SK-N-SH treated with all-trans-retinoic acid at 6 μM for 48 hours (cell line): ENCODE measurements at regions not wholly inside any gene's neighbourhood (a gene's known extent, or its start where the extent isn't known, plus 50 kb on each side); places are given as distances from the start of the nearest gene placed in this dataset.

ENCODE experiments used
- ATAC-seq: fragments of 200-7000 bp; cut with Tn5 transposase; 3 replicates; pipeline ENCODE4 v1.9.1; 2020; ENCODE audit warnings: mild to moderate bottlenecking, moderate library complexity
- ARNTL ChIP-seq: fragments of 450-650 bp; formaldehyde crosslinking; IDR thresholded peaks from 2 replicates; pipeline ENCODE4 v1.5.0; 2020; ENCODE audit warnings: low read depth, mild to moderate bottlenecking, moderate library complexity, borderline replicate concordance
- BACH2 ChIP-seq: fragments of 250-450 bp; sonication (Bioruptor Pico); IDR thresholded peaks from 2 replicates; pipeline ENCODE4 v1.9.0; 2021; ENCODE audit warnings: mild to moderate bottlenecking, borderline replicate concordance
- CSDC2 ChIP-seq: fragments of 250-450 bp; sonication (Bioruptor Pico); IDR thresholded peaks from 2 replicates; pipeline ENCODE4 v1.5.0; 2020; ENCODE audit warnings: mild to moderate bottlenecking, moderate library complexity
- GLIS3 ChIP-seq: fragments of 250-450 bp; sonication (Bioruptor Pico); IDR thresholded peaks from 2 replicates; pipeline ENCODE4 v1.5.0; 2020; ENCODE audit warnings: mild to moderate bottlenecking, moderate library complexity
- PPARA ChIP-seq: fragments of 250-450 bp; sonication (Bioruptor Pico); IDR thresholded peaks from 2 replicates; pipeline ENCODE4 v1.5.0; 2020; ENCODE audit warnings: mild to moderate bottlenecking, borderline replicate concordance
- RARB ChIP-seq: fragments of 250-450 bp; sonication (Bioruptor Pico); IDR thresholded peaks from 2 replicates; pipeline ENCODE4 v1.8.0; 2021; ENCODE audit warnings: mild to moderate bottlenecking, moderate library complexity
- SNAI2 ChIP-seq: fragments of 250-450 bp; sonication (Bioruptor Pico); IDR thresholded peaks from 2 replicates; pipeline ENCODE4 v1.5.0; 2020; ENCODE audit warnings: mild to moderate bottlenecking, moderate library complexity
- TCF4 ChIP-seq: fragments of 250-450 bp; sonication (Bioruptor Pico); IDR thresholded peaks from 2 replicates; pipeline ENCODE4 v1.8.0; 2021; ENCODE audit warnings: mild to moderate bottlenecking, moderate library complexity, borderline replicate concordance
- TOX ChIP-seq: fragments of 250-450 bp; sonication (Bioruptor Pico); IDR thresholded peaks from 2 replicates; pipeline ENCODE4 v1.8.0; 2021; ENCODE audit warnings: mild to moderate bottlenecking, moderate library complexity, borderline replicate concordance
- ZC3H10 ChIP-seq: fragments of 250-450 bp; sonication (Bioruptor Pico); IDR thresholded peaks from 2 replicates; pipeline ENCODE4 v1.5.1; 2021; ENCODE audit warnings: mild to moderate bottlenecking, moderate library complexity
- ZFP3 ChIP-seq: fragments of 250-450 bp; sonication (Bioruptor Pico); IDR thresholded peaks from 2 replicates; pipeline ENCODE4 v1.5.0; 2020; ENCODE audit warnings: mild to moderate bottlenecking, moderate library complexity
- ZFP30 ChIP-seq: fragments of 450-650 bp; formaldehyde crosslinking; IDR thresholded peaks from 2 replicates; pipeline ENCODE4 v1.5.0; 2022; ENCODE audit warnings: mild to moderate bottlenecking, moderate library complexity
- ZNF565 ChIP-seq: fragments of 450-650 bp; formaldehyde crosslinking; conservative IDR thresholded peaks from 2 replicates; pipeline ENCODE4 v1.5.0; 2020; ENCODE audit warnings: low read depth, mild to moderate bottlenecking, moderate library complexity
- ZNF8 ChIP-seq: fragments of 450-650 bp; formaldehyde crosslinking; IDR thresholded peaks from 2 replicates; pipeline ENCODE4 v1.5.0; 2020; ENCODE audit warnings: mild to moderate bottlenecking, moderate library complexity
- TF ChIP-seq, protein P1 (sequence below): fragments of 250-450 bp; sonication (Bioruptor Pico); IDR thresholded peaks from 2 replicates; pipeline ENCODE4 v1.5.1; 2020; ENCODE audit warnings: low read depth, mild to moderate bottlenecking, moderate library complexity
- TF ChIP-seq, protein P2 (sequence below): fragments of 250-450 bp; sonication (Bioruptor Pico); IDR thresholded peaks from 2 replicates; pipeline ENCODE4 v1.8.0; 2021; ENCODE audit warnings: low read depth, mild to moderate bottlenecking, moderate library complexity, borderline replicate concordance
- TF ChIP-seq, protein P3 (sequence below): fragments of 250-450 bp; sonication (Bioruptor Pico); IDR thresholded peaks from 2 replicates; pipeline ENCODE4 v1.5.0; 2020; ENCODE audit warnings: mild to moderate bottlenecking, moderate library complexity
- TF ChIP-seq, protein P4 (sequence below): fragments of 250-450 bp; sonication (Bioruptor Pico); IDR thresholded peaks from 2 replicates; pipeline ENCODE4 v1.5.1; 2021; ENCODE audit warnings: mild to moderate bottlenecking, moderate library complexity

DNA sequence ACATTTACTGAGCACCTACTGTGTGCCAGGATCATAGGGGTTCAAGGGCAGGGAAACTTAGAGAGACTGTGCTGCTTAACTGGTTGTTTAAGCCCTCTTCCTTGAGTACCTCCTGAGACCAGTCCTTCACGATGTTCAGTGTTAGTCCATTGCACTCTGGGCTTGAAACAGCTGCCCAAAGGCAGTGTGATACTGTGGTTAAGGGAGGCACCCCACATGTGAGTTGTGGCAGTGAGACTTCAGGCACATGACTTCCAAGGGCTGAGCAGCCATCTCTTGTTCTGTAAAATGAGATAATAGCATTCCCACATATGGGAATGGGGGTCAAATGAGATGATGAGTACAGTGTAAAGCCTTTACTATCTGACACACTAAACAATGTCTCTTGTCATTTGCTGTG is 75.1 kb downstream of the LINGO1 start:
- ATAC-seq, result no peak
- TF ChIP-seq TCF4 (CRISPR knock-in tag), result no peak
- TF ChIP-seq, all 23 proteins: peak for 0

DNA sequence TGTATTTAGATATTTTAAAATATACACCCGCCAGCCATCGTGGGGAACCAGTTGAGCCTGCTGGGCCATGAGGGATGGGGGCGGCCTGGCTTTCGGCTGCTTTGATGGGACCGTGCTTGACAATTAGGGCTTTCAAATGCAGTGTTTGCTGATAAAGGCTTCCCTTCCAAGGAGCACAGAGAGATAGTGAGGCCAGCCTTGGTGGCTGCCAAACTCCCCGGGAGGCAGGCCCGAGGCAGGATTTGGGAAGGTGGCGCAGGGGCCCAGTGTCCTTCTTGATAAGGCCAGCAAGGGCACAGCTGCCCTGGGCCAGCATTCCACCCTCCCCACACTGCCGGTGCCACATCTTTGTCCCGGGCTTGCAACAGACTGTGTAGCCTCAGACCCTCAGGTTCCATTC is 75.6 kb downstream of the LINGO1 start:
- TF ChIP-seq ARNTL (CRISPR knock-in tag) (no peak), PPARA (no peak), GLIS3 (CRISPR knock-in tag) (no peak), ZFP3 (CRISPR knock-in tag) (no peak), RARB (CRISPR knock-in tag) (no peak), ZNF8 (no peak)
- TF ChIP-seq, protein P1, sequence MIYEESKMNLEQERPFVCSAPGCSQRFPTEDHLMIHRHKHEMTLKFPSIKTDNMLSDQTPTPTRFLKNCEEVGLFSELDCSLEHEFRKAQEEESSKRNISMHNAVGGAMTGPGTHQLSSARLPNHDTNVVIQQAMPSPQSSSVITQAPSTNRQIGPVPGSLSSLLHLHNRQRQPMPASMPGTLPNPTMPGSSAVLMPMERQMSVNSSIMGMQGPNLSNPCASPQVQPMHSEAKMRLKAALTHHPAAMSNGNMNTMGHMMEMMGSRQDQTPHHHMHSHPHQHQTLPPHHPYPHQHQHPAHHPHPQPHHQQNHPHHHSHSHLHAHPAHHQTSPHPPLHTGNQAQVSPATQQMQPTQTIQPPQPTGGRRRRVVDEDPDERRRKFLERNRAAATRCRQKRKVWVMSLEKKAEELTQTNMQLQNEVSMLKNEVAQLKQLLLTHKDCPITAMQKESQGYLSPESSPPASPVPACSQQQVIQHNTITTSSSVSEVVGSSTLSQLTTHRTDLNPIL (CRISPR knock-in tag), result no peak
- ATAC-seq, result no peak

DNA sequence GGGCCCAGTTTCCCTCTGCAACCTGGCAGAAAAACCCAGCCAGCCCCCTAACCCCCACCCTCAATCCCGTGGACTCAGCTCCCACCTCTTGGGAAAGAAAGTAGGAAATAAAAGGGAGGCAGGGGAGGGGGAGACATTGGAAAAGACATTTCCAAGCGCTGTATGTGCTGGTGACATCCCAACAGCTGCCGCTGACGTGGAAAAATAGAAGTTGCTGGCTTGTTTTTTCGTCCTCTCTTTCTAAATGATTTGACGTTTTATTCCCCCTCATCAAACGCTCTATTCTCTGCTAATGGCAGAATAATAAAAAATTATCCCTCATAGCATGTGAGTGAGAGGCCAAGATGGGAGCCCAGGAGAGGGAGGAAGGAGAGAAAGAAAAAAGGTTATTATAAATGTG is 76.1 kb downstream of the LINGO1 start:
- ATAC-seq, result no peak
- TF ChIP-seq SNAI2, result no peak
- TF ChIP-seq, protein P2, sequence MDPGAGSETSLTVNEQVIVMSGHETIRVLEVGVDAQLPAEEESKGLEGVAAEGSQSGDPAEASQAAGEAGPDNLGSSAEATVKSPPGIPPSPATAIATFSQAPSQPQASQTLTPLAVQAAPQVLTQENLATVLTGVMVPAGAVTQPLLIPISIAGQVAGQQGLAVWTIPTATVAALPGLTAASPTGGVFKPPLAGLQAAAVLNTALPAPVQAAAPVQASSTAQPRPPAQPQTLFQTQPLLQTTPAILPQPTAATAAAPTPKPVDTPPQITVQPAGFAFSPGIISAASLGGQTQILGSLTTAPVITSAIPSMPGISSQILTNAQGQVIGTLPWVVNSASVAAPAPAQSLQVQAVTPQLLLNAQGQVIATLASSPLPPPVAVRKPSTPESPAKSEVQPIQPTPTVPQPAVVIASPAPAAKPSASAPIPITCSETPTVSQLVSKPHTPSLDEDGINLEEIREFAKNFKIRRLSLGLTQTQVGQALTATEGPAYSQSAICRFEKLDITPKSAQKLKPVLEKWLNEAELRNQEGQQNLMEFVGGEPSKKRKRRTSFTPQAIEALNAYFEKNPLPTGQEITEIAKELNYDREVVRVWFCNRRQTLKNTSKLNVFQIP, result no peak
- TF ChIP-seq, protein P1 (CRISPR knock-in tag), result no peak
- TF ChIP-seq, protein P3, sequence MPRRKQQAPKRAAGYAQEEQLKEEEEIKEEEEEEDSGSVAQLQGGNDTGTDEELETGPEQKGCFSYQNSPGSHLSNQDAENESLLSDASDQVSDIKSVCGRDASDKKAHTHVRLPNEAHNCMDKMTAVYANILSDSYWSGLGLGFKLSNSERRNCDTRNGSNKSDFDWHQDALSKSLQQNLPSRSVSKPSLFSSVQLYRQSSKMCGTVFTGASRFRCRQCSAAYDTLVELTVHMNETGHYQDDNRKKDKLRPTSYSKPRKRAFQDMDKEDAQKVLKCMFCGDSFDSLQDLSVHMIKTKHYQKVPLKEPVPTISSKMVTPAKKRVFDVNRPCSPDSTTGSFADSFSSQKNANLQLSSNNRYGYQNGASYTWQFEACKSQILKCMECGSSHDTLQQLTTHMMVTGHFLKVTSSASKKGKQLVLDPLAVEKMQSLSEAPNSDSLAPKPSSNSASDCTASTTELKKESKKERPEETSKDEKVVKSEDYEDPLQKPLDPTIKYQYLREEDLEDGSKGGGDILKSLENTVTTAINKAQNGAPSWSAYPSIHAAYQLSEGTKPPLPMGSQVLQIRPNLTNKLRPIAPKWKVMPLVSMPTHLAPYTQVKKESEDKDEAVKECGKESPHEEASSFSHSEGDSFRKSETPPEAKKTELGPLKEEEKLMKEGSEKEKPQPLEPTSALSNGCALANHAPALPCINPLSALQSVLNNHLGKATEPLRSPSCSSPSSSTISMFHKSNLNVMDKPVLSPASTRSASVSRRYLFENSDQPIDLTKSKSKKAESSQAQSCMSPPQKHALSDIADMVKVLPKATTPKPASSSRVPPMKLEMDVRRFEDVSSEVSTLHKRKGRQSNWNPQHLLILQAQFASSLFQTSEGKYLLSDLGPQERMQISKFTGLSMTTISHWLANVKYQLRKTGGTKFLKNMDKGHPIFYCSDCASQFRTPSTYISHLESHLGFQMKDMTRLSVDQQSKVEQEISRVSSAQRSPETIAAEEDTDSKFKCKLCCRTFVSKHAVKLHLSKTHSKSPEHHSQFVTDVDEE (CRISPR knock-in tag), result no peak
- TF ChIP-seq, protein P4, sequence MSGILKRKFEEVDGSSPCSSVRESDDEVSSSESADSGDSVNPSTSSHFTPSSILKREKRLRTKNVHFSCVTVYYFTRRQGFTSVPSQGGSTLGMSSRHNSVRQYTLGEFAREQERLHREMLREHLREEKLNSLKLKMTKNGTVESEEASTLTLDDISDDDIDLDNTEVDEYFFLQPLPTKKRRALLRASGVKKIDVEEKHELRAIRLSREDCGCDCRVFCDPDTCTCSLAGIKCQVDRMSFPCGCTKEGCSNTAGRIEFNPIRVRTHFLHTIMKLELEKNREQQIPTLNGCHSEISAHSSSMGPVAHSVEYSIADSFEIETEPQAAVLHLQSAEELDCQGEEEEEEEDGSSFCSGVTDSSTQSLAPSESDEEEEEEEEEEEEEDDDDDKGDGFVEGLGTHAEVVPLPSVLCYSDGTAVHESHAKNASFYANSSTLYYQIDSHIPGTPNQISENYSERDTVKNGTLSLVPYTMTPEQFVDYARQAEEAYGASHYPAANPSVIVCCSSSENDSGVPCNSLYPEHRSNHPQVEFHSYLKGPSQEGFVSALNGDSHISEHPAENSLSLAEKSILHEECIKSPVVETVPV (CRISPR knock-in tag), result no peak
- TF ChIP-seq TOX (CRISPR knock-in tag), result no peak
- no peak for TF ChIP-seq ZFP30
- TF ChIP-seq CSDC2 (CRISPR knock-in tag), result no peak
- no peak for TF ChIP-seq ZNF565 (CRISPR knock-in tag)
- no peak for TF ChIP-seq BACH2 (CRISPR knock-in tag)

DNA sequence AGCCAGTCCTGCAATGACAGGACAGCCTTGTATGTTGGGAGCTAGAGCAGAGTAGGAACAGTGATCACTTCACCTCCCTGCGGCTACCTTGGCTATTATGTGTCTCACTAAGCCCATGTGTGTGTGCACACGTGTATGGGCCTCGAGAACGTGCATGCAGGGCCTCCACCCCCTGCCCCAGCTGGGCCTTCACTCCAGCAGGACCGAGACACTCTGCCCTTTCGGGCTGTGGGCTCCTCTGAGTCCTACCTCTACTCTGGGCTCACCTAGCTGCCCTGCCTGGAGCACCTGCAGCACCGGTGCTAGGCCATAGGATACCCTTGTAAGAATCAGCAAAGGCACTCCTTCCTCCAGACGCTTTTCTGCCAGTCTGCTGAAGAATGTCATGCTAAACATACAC is 77.5 kb downstream of the LINGO1 start:
- ATAC-seq, result no peak
- TF ChIP-seq ZNF8 (no peak), SNAI2 (no peak), BACH2 (CRISPR knock-in tag) (no peak), ZC3H10 (CRISPR knock-in tag) (no peak), ZNF565 (CRISPR knock-in tag) (no peak), TOX (CRISPR knock-in tag) (no peak), PPARA (no peak)
- TF ChIP-seq, protein P4 (CRISPR knock-in tag), result no peak
- TF ChIP-seq, all 23 proteins: peak for 0
